ENCODE measurements at regions not wholly inside any gene's neighbourhood (a gene's known extent, or its start where the extent isn't known, plus 50 kb on each side); places are given as distances from the start of the nearest gene placed in this dataset.

DNA sequence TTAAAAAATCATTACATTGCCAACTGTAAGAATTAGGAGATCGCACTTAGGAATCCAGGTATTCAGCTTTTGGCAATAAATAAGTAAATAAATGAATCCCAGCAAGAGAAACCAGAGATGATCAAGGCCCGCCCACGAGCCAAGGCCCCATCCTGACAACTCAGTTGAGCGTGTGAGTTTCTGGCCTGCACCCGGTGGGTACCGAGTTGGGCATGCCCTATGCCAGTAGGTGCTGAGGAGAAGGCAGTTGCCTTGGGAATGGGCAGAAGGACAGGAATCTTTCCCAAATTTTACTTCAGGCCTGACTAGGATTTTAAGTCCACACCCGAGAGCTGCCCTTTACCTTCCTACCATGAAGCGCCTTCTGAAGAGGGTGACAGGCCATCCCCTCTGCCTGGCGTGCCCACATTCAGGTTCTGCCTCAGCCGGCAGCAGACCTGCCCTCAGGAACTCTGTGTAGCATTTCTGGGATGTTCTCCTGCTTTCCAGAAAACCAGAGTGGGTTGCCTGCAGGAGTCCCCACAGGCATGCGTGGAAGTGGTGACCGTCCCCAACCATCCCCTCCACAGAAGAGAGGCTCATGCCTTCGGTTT is 99.3 kb upstream of the ALDH1A3 start:
- Histone ChIP-seq H3K36me3 (ENCODE audit: insufficient read depth, low read length, poor library complexity, severe bottlenecking) (no peaks in the 10 kb centered on the region), H3K4me1 (ENCODE audit: insufficient read depth, low read length, poor library complexity, severe bottlenecking) (no peaks in the 10 kb centered on the region), H3K9me3 (ENCODE audit: low read depth, low read length, poor library complexity, severe bottlenecking) (no peaks in the 10 kb centered on the region), H3K27ac (ENCODE audit: low read depth, low read length, poor library complexity, severe bottlenecking) (no peak overlapping the region), H3K4me3 (ENCODE audit: low read depth, low read length, poor library complexity, severe bottlenecking) (no peak overlapping the region), H3K27me3 (replicated peaks; ENCODE audit: insufficient read depth, low read depth, low read length, poor library complexity) (no peaks in the 10 kb centered on the region)
- intact Hi-C loops (cut with micrococcal nuclease; ENCODE audit: unreplicated experiment), result no loop called here
- TF ChIP-seq, protein P1, sequence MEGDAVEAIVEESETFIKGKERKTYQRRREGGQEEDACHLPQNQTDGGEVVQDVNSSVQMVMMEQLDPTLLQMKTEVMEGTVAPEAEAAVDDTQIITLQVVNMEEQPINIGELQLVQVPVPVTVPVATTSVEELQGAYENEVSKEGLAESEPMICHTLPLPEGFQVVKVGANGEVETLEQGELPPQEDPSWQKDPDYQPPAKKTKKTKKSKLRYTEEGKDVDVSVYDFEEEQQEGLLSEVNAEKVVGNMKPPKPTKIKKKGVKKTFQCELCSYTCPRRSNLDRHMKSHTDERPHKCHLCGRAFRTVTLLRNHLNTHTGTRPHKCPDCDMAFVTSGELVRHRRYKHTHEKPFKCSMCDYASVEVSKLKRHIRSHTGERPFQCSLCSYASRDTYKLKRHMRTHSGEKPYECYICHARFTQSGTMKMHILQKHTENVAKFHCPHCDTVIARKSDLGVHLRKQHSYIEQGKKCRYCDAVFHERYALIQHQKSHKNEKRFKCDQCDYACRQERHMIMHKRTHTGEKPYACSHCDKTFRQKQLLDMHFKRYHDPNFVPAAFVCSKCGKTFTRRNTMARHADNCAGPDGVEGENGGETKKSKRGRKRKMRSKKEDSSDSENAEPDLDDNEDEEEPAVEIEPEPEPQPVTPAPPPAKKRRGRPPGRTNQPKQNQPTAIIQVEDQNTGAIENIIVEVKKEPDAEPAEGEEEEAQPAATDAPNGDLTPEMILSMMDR (conservative IDR thresholded peaks at IDR 0.05; ENCODE audit: low read depth, low read length), result no peak
- no peak for TF ChIP-seq EZH2 (IDR thresholded peaks at IDR 0.05; ENCODE audit: borderline replicate concordance, low read depth, low read length, poor library complexity, severe bottlenecking)
- ChIA-PET POLR2A (ENCODE audit: low non-redundant PET) (no interaction called here), CTCF (no interaction called here)
- DNase-seq (ENCODE audit: low spot score), result no peak
- BruUV-seq (replicated peaks), result no TSS peak

DNA sequence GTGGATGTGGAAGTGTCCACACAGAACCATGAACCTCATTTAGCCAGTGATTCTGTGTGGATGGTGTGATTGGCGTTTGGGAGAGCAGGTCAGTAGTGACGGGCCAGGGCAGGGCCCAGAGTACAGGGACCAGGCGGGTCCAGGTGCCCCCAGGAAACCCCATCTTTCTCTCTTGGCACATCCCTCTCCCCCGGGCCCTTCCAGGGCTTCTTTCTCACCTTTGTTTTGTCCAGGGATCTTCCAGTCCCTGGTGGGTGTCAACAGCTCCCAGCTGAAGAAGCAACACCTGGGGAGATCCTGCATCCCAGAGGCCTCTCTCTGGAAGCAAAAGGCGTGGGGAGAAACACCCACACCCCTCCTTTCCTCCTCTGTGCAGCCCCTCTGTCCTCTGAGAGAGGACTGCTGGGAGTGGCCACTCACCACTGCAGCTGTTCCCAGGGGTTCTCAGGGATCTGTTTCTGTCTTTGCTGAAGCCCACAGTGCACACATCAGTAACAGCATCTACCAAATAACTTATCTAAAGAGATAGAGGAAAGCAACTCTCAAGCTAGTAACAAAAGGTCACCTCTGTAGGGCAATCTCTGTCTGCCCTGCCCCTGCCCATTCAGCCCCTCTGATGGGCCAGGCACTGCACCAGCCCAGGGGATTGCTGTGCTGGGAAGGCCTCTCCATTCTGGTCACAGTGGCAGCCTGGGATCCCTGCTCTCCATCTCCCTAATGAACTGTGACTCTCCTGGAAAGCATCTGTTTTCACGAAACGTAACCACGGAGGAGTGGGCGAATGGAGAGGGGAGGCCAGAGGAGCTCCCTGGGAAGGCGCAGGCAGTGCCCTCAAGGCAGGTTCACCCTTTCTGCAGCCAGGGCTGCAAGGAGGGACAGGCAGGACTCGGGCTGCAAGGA is 98.3 kb upstream of the ALDH1A3 start:
- H3K9me3 ChIP-seq (ENCODE audit: low read depth, low read length, poor library complexity, severe bottlenecking), result no peaks in the 10 kb centered on the region
- ChIA-PET POLR2A (ENCODE audit: low non-redundant PET) (no interaction called here), CTCF (no interaction called here)
- no peaks in the 10 kb centered on the region for H3K4me1 ChIP-seq (ENCODE audit: insufficient read depth, low read length, poor library complexity, severe bottlenecking)
- no peak overlapping the region for H3K4me3 ChIP-seq (ENCODE audit: low read depth, low read length, poor library complexity, severe bottlenecking)
- no TSS peak for BruUV-seq (replicated peaks)
- DNase-seq (ENCODE audit: low spot score), result no peak
- TF ChIP-seq, protein P1 (conservative IDR thresholded peaks at IDR 0.05; ENCODE audit: low read depth, low read length), result no peak
- TF ChIP-seq EZH2 (IDR thresholded peaks at IDR 0.05; ENCODE audit: borderline replicate concordance, low read depth, low read length, poor library complexity, severe bottlenecking), result no peak
- no peak overlapping the region for H3K27ac ChIP-seq (ENCODE audit: low read depth, low read length, poor library complexity, severe bottlenecking)
- H3K36me3 ChIP-seq (ENCODE audit: insufficient read depth, low read length, poor library complexity, severe bottlenecking), result no peaks in the 10 kb centered on the region
- intact Hi-C loops (cut with micrococcal nuclease; ENCODE audit: unreplicated experiment), result no loop called here
- no peaks in the 10 kb centered on the region for H3K27me3 ChIP-seq (replicated peaks; ENCODE audit: insufficient read depth, low read depth, low read length, poor library complexity)

DNA sequence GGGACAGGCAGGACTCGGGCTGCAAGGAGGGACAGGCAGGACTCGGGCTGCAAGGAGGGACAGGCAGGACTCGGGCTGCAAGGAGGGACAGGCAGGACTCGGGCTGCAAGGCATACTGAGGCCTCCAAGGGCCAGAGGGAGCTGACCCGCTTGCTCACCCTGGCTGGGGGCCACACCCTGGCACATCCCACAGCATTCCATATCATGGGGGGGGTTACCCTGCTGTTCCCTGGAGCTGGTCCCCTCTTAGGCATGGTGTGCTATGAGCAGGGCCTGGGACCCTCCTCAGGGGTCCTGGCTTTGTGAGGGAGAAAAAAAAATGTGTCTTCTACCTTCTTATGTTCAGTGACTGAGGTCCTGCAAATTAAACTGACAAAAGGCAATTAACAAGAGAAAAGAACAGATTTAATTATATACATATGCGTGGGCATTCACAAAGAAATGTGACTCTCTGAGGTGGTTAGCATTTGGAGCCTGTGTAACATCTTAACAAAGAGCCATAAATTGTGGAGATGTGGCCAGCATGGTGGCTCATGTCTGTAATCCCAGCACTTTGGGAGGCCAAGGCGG is 97.6 kb upstream of the ALDH1A3 start:
- no peak for DNase-seq (ENCODE audit: low spot score)
- no peaks in the 10 kb centered on the region for H3K36me3 ChIP-seq (ENCODE audit: insufficient read depth, low read length, poor library complexity, severe bottlenecking)
- BruUV-seq (replicated peaks), result no TSS peak
- no peak for TF ChIP-seq EZH2 (IDR thresholded peaks at IDR 0.05; ENCODE audit: borderline replicate concordance, low read depth, low read length, poor library complexity, severe bottlenecking)
- TF ChIP-seq, protein P1 (conservative IDR thresholded peaks at IDR 0.05; ENCODE audit: low read depth, low read length), result no peak
- no peaks in the 10 kb centered on the region for H3K9me3 ChIP-seq (ENCODE audit: low read depth, low read length, poor library complexity, severe bottlenecking)
- POLR2A ChIA-PET (ENCODE audit: low non-redundant PET), result no interaction called here
- no peak overlapping the region for H3K27ac ChIP-seq (ENCODE audit: low read depth, low read length, poor library complexity, severe bottlenecking)
- CTCF ChIA-PET, result no interaction called here
- H3K4me3 ChIP-seq (ENCODE audit: low read depth, low read length, poor library complexity, severe bottlenecking), result no peak overlapping the region
- H3K4me1 ChIP-seq (ENCODE audit: insufficient read depth, low read length, poor library complexity, severe bottlenecking), result no peaks in the 10 kb centered on the region
- intact Hi-C loops (cut with micrococcal nuclease; ENCODE audit: unreplicated experiment), result no loop called here
- H3K27me3 ChIP-seq (replicated peaks; ENCODE audit: insufficient read depth, low read depth, low read length, poor library complexity), result no peaks in the 10 kb centered on the region
